HG02981 (cell line): ENCODE measurements at regions not wholly inside any gene's neighbourhood (a gene's known extent, or its start where the extent isn't known, plus 50 kb on each side); places are given as distances from the start of the nearest gene placed in this dataset.

Experiments
- ATAC-seq: cut with Tn5 transposase; IDR thresholded peaks from one replicate; pipeline ENCODE4 v1.9.1; 2021; ENCODE audit warnings: mild to moderate bottlenecking, moderate library complexity; ENCODE audit not compliant: unreplicated experiment

GRCh38 chr11:116643521-116643920, 129.3 kb downstream of the BUD13 start:
- no peak for ATAC-seq

GRCh38 chr11:116642902-116643301, 129.9 kb downstream of the BUD13 start:
- ATAC-seq = no peak

- no peak for ATAC-seq
These were observed 130.3 kb downstream of the BUD13 start for GRCh38 chr11:116642481-116642880.

GRCh38 chr11:116641561-116642045, 131.2 kb downstream of the BUD13 start:
- no peak for ATAC-seq

- ATAC-seq = no peak
These were observed 132.0 kb downstream of the BUD13 start for GRCh38 chr11:116640641-116641402.

- ATAC-seq = no peak
These were observed 134.3 kb downstream of the BUD13 start for GRCh38 chr11:116638463-116638862.

- ATAC-seq = no peak
These were observed 135.0 kb downstream of the BUD13 start for GRCh38 chr11:116637766-116638165.

- no peak for ATAC-seq
These were observed 136.4 kb downstream of the BUD13 start for GRCh38 chr11:116636341-116636929.

GRCh38 chr11:116631201-116631600, 141.6 kb downstream of the BUD13 start:
- ATAC-seq = no peak

GRCh38 chr11:116618461-116618860, 154.3 kb downstream of the BUD13 start:
- no peak for ATAC-seq

- no peak for ATAC-seq
These were observed 157.4 kb downstream of the BUD13 start for GRCh38 chr11:116615211-116615865.

- no peak for ATAC-seq
These were observed 158.2 kb downstream of the BUD13 start for GRCh38 chr11:116614306-116615210.

- no peak for ATAC-seq
These were observed 159.4 kb downstream of the BUD13 start for GRCh38 chr11:116613206-116613875.

GRCh38 chr11:116611998-116612620, 160.7 kb downstream of the BUD13 start:
- no peak for ATAC-seq

- no peak for ATAC-seq
These were observed 162.6 kb downstream of the BUD13 start for GRCh38 chr11:116610190-116610589.

GRCh38 chr11:116607027-116607426, 165.8 kb downstream of the BUD13 start:
- ATAC-seq = no peak

- ATAC-seq = no peak
These were observed 167.0 kb downstream of the BUD13 start for GRCh38 chr11:116605543-116606459.

GRCh38 chr11:116603728-116604323, 169.0 kb downstream of the BUD13 start:
- ATAC-seq = no peak

- no peak for ATAC-seq
These were observed 170.2 kb downstream of the BUD13 start for GRCh38 chr11:116602637-116602942.
